IMR-90 (cell line): ENCODE measurements at regions not wholly inside any gene's neighbourhood (a gene's known extent, or its start where the extent isn't known, plus 50 kb on each side); places are given as distances from the start of the nearest gene placed in this dataset.

ENCODE experiments used
- ATAC-seq: fragments of 200-7000 bp; cut with Tn5 transposase; 2 replicates; pipeline ENCODE4 v1.9.1; 2020; ENCODE audit warnings: low read depth, mild to moderate bottlenecking, moderate library complexity
- BruUV-seq: library from RNA; stranded (reverse); fragments of 400-500 nt; replicated peaks from 2 replicates; lab custom pipeline; 2021; lab: Mats Ljungman, UMichigan
- CTCF ChIA-PET: fragments of 300-600 bp; formaldehyde crosslinking; extraction: SDS; loops from one replicate; lab custom pipeline; 2021; ENCODE audit warnings: antibody characterized with exemption; lab: Yijun Ruan, JAX
- POLR2A ChIA-PET: fragments of 300-600 bp; sonication (Branson Sonifier 250); formaldehyde crosslinking; loops from one replicate; lab custom pipeline; 2022; ENCODE audit warnings: antibody characterized with exemption; ENCODE audit not compliant: unreplicated experiment; lab: Charles Lee
- DNase-seq: peaks from one replicate; pipeline ENCODE4 v3.0.0; 2013
- H2AFZ ChIP-seq: replicated peaks from 2 replicates; pipeline ENCODE3; 2013; ENCODE audit warnings: low read length, mild to moderate bottlenecking; ENCODE audit not compliant: poor library complexity
- H2AK5ac ChIP-seq: 2 replicates; pipeline ENCODE4 v1.6.1; 2013; ENCODE audit warnings: low read depth, low read length, inconsistent platforms
- H2AK9ac ChIP-seq: replicated peaks from 2 replicates; pipeline ENCODE3; 2013; ENCODE audit warnings: mild to moderate bottlenecking, low read depth, low read length, moderate library complexity; ENCODE audit not compliant: poor library complexity
- H2BK120ac ChIP-seq: 2 replicates; pipeline ENCODE4 v1.6.1; 2013; ENCODE audit warnings: low read depth, low read length, inconsistent platforms
- H2BK15ac ChIP-seq: 3 replicates; pipeline ENCODE4 v1.6.1; 2013; ENCODE audit warnings: low read depth, low read length, inconsistent platforms
- H2BK20ac ChIP-seq: 2 replicates; pipeline ENCODE4 v1.6.1; 2013; ENCODE audit warnings: low read depth, mild to moderate bottlenecking, inconsistent platforms, low read length, moderate library complexity
- H2BK5ac ChIP-seq: 2 replicates; pipeline ENCODE4 v1.6.1; 2013; ENCODE audit warnings: mild to moderate bottlenecking, low read depth, low read length, inconsistent platforms; ENCODE audit not compliant: poor library complexity, severe bottlenecking
- H3K14ac ChIP-seq: replicated peaks from 2 replicates; pipeline ENCODE4 v1.6.1; 2013; ENCODE audit warnings: low read depth, low read length, inconsistent platforms
- H3K18ac ChIP-seq: 2 replicates; pipeline ENCODE4 v1.6.1; 2013; ENCODE audit warnings: low read depth, low read length, control low read depth
- H3K23ac ChIP-seq: 2 replicates; pipeline ENCODE4 v1.6.1; 2013; ENCODE audit warnings: low read depth, low read length, inconsistent platforms
- H3K27ac ChIP-seq: 2 replicates; pipeline ENCODE4 v1.5.1; 2013; ENCODE audit warnings: mild to moderate bottlenecking, control low read depth, low read length; ENCODE audit not compliant: insufficient read depth
- H3K27me3 ChIP-seq: 2 replicates; pipeline ENCODE4 v1.6.1; 2013; ENCODE audit warnings: low read length; ENCODE audit not compliant: control insufficient read depth, insufficient read depth
- H3K36me3 ChIP-seq: 2 replicates; pipeline ENCODE4 v1.6.1; 2013; ENCODE audit warnings: low read length, mixed read lengths; ENCODE audit not compliant: control insufficient read depth, insufficient read depth
- H3K4ac ChIP-seq: 2 replicates; pipeline ENCODE4 v1.6.1; 2013; ENCODE audit warnings: low read depth, low read length, inconsistent platforms
- H3K4me1 ChIP-seq: 2 replicates; pipeline ENCODE4 v1.6.1; 2013; ENCODE audit warnings: low read length, mixed read lengths; ENCODE audit not compliant: control insufficient read depth, insufficient read depth
- H3K4me2 ChIP-seq: 2 replicates; pipeline ENCODE4 v1.6.1; 2013; ENCODE audit warnings: low read depth, mild to moderate bottlenecking, control low read depth, low read length, moderate library complexity
- H3K4me3 ChIP-seq: 2 replicates; pipeline ENCODE4 v1.5.1; 2013; ENCODE audit warnings: low read depth, mild to moderate bottlenecking, control low read depth, low read length, moderate library complexity; ENCODE audit not compliant: insufficient read depth
- H3K56ac ChIP-seq: 2 replicates; pipeline ENCODE4 v1.6.1; 2013; ENCODE audit warnings: low read length, inconsistent platforms; ENCODE audit not compliant: insufficient read depth; ENCODE audit errors: extremely low read depth
- H3K79me1 ChIP-seq, 2 experiments: 2 replicates each; pipeline ENCODE4 v1.6.1; 2013; ENCODE audit warnings: low read length in 2 of 2, inconsistent platforms in 1 of 2, low read depth in 1 of 2
- H3K9ac ChIP-seq: 2 replicates; pipeline ENCODE4 v1.6.1; 2013; ENCODE audit warnings: low read depth, low read length, control low read depth
- H3K9me1 ChIP-seq: 2 replicates; pipeline ENCODE4 v1.6.1; 2013; ENCODE audit warnings: low read length, inconsistent platforms; ENCODE audit not compliant: insufficient read depth
- H3K9me3 ChIP-seq: 2 replicates; pipeline ENCODE4 v1.6.1; 2013; ENCODE audit warnings: low read length; ENCODE audit not compliant: control insufficient read depth, insufficient read depth
- H4K20me1 ChIP-seq: 2 replicates; pipeline ENCODE4 v1.6.1; 2013; ENCODE audit warnings: low read length, inconsistent platforms; ENCODE audit not compliant: insufficient read depth
- H4K5ac ChIP-seq: 2 replicates; pipeline ENCODE4 v1.6.1; 2013; ENCODE audit warnings: mild to moderate bottlenecking, low read depth, low read length, control low read depth
- H4K8ac ChIP-seq, 2 experiments: 2 replicates each; pipeline ENCODE4 v1.6.1; 2013; ENCODE audit warnings: low read depth in 2 of 2, low read length in 2 of 2, control low read depth in 1 of 2, inconsistent platforms in 1 of 2
- H4K91ac ChIP-seq: 2 replicates; pipeline ENCODE4 v1.6.1; 2013; ENCODE audit warnings: low read depth, low read length, inconsistent platforms; ENCODE audit not compliant: insufficient read depth
- MAFK ChIP-seq: IDR thresholded peaks from 2 replicates; pipeline ENCODE4 v1.6.1; 2012; ENCODE audit warnings: low read depth, low read length, improper control_type of control experiment
- NFE2L2 ChIP-seq: fragments of 150-350 bp; IDR thresholded peaks from 2 replicates; pipeline ENCODE4 v1.6.1; 2016; ENCODE audit warnings: low read depth, mild to moderate bottlenecking, low read length
- dilution Hi-C: fragments of 300-500 bp; cut with HindIII; formaldehyde crosslinking; loops from one replicate; pipeline ENCODE4 v1.14.3; 2018; ENCODE audit warnings: low sequenced_read_pairs; ENCODE audit not compliant: unreplicated experiment
- in situ Hi-C: fragments of 300-500 bp; cut with MboI; formaldehyde crosslinking; loops from 3 replicates; pipeline ENCODE4 v1.14.3; 2019; ENCODE audit warnings: low sequenced_read_pairs, inconsistent platforms, mixed read lengths
- intact Hi-C: fragments of 100-400 bp; cut with micrococcal nuclease; formaldehyde crosslinking; loops from 2 replicates; pipeline ENCODE4 v1.10.0; 2022

GRCh38 chr1:80021891-80022290 is 1015.4 kb upstream of the ADGRL4 start:
- Histone ChIP-seq H3K23ac (no peak overlapping the region), H4K91ac (no peak overlapping the region), H3K4me2 (no peak overlapping the region), H3K14ac (no peak overlapping the region), H3K9me3 (no peaks in the 10 kb centered on the region), H4K20me1 (no peaks in the 10 kb centered on the region), H4K5ac (no peak overlapping the region), H2AK9ac (no peak overlapping the region), H2BK20ac (no peak overlapping the region), H3K9me1 (no peaks in the 10 kb centered on the region), H2AK5ac (no peak overlapping the region), H3K18ac (no peak overlapping the region), H3K27me3 (no peaks in the 10 kb centered on the region), H2BK120ac (no peak overlapping the region), H2BK15ac (no peak overlapping the region), H3K36me3 (no peaks in the 10 kb centered on the region), H2BK5ac (no peak overlapping the region), H3K56ac (no peak overlapping the region), H2AFZ (no peak overlapping the region), H3K9ac (no peak overlapping the region), H3K4ac (no peak overlapping the region), H3K4me1 (no peaks in the 10 kb centered on the region), H3K4me3 (no peak overlapping the region), H3K27ac (no peak overlapping the region), H4K8ac (no peak overlapping the region), H3K79me1 (no peaks in the 10 kb centered on the region)
- BruUV-seq = no TSS peak
- in situ Hi-C loops = no loop called here
- intact Hi-C loops = no loop called here
- POLR2A ChIA-PET = no interaction called here
- TF ChIP-seq NFE2L2 (no peak), MAFK (peak; percentile 69)
- DNase-seq (no peak), ATAC-seq (no peak)
- dilution Hi-C loops = no loop called here
- CTCF ChIA-PET = no interaction called here
